OCI-LY7 (cell line): ENCODE measurements at regions not wholly inside any gene's neighbourhood (a gene's known extent, or its start where the extent isn't known, plus 50 kb on each side); places are given as distances from the start of the nearest gene placed in this dataset.

Experiments
- EZH2phosphoT487 ChIP-seq: fragments of 200-600 bp; sonication (generic); IDR thresholded peaks from 2 replicates; pipeline ENCODE4 v1.6.1; 2018; ENCODE audit warnings: low read depth, borderline replicate concordance, mild to moderate bottlenecking, mixed run types, antibody characterized with exemption, low read length, moderate library complexity, mixed read lengths
- TF ChIP-seq, protein P1 (sequence below): fragments of 200-600 bp; sonication (generic); conservative IDR thresholded peaks from 2 replicates; pipeline ENCODE4 v1.5.1; 2014; ENCODE audit warnings: mild to moderate bottlenecking, antibody characterized with exemption, low read length, moderate library complexity, mixed read lengths

DNA sequence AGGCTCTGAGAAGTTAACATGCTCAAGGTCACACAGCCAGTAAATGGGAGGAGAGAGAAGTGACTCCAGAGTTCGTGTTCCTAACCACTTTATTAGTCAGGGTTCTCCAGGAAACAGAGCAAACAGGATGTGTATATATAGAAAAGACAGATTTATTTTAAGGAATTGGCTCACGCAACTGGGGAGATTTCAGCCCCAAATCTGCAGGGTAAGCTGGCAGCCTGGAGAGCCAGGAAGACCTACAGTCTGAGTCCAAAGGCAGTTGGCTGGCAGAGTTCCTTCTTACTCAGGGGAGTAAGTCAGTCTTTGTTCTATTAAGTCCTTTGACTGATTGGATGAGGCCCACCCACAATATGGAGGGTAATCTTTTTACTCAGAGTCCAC is 118.2 kb upstream of the PROK2 start:
- TF ChIP-seq, protein P1, sequence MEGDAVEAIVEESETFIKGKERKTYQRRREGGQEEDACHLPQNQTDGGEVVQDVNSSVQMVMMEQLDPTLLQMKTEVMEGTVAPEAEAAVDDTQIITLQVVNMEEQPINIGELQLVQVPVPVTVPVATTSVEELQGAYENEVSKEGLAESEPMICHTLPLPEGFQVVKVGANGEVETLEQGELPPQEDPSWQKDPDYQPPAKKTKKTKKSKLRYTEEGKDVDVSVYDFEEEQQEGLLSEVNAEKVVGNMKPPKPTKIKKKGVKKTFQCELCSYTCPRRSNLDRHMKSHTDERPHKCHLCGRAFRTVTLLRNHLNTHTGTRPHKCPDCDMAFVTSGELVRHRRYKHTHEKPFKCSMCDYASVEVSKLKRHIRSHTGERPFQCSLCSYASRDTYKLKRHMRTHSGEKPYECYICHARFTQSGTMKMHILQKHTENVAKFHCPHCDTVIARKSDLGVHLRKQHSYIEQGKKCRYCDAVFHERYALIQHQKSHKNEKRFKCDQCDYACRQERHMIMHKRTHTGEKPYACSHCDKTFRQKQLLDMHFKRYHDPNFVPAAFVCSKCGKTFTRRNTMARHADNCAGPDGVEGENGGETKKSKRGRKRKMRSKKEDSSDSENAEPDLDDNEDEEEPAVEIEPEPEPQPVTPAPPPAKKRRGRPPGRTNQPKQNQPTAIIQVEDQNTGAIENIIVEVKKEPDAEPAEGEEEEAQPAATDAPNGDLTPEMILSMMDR: no peak
- TF ChIP-seq EZH2phosphoT487: no peak
